MM.1S (cell line): ENCODE measurements at regions not wholly inside any gene's neighbourhood (a gene's known extent, or its start where the extent isn't known, plus 50 kb on each side); places are given as distances from the start of the nearest gene placed in this dataset.

ENCODE experiments used
- EZH2 ChIP-seq: fragments of 300-600 bp; sonication (generic); optimal IDR thresholded peaks from 2 replicates; pipeline ENCODE3; 2017; ENCODE audit warnings: low read depth, mild to moderate bottlenecking, antibody characterized with exemption, low read length, mixed read lengths
- TF ChIP-seq, protein P1 (sequence below): fragments of 300-600 bp; sonication (generic); IDR thresholded peaks from 2 replicates; pipeline ENCODE4 v1.5.1; 2016; ENCODE audit warnings: antibody characterized with exemption, low read length, mixed read lengths

- TF ChIP-seq, protein P1, sequence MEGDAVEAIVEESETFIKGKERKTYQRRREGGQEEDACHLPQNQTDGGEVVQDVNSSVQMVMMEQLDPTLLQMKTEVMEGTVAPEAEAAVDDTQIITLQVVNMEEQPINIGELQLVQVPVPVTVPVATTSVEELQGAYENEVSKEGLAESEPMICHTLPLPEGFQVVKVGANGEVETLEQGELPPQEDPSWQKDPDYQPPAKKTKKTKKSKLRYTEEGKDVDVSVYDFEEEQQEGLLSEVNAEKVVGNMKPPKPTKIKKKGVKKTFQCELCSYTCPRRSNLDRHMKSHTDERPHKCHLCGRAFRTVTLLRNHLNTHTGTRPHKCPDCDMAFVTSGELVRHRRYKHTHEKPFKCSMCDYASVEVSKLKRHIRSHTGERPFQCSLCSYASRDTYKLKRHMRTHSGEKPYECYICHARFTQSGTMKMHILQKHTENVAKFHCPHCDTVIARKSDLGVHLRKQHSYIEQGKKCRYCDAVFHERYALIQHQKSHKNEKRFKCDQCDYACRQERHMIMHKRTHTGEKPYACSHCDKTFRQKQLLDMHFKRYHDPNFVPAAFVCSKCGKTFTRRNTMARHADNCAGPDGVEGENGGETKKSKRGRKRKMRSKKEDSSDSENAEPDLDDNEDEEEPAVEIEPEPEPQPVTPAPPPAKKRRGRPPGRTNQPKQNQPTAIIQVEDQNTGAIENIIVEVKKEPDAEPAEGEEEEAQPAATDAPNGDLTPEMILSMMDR, result no peak
- no peak for TF ChIP-seq EZH2
These were observed 66.8 kb upstream of the UBAC2 start for GRCh38 chr13:99133848-99134247.
